ENCODE measurements at regions not wholly inside any gene's neighbourhood (a gene's known extent, or its start where the extent isn't known, plus 50 kb on each side); places are given as distances from the start of the nearest gene placed in this dataset.

- Histone ChIP-seq H3K4me3 (ENCODE audit: low read depth, low read length) (no peak overlapping the region), H2AFZ (no peak overlapping the region), H3K4me1 (no peaks in the 10 kb centered on the region), H3K4me2 (ENCODE audit: low read length) (no peak overlapping the region), H3K9me3 (ENCODE audit: control insufficient read depth, low read length) (no peaks in the 10 kb centered on the region), H3K9ac (no peak overlapping the region), H3K36me3 (ENCODE audit: control insufficient read depth, insufficient read depth, low read length) (no peaks in the 10 kb centered on the region), H3K27me3 (ENCODE audit: control insufficient read depth, insufficient read depth, low read length) (no peaks in the 10 kb centered on the region), H3K27ac (no peak overlapping the region), H3K79me2 (no peaks in the 10 kb centered on the region)
- no peak for TF ChIP-seq CTCF (IDR thresholded peaks at IDR 0.05)
Observed at GRCh38 chr12:73158341-73158740, 886.2 kb downstream of the TRHDE start.

GRCh38 chr12:73159954-73160353 lies 887.8 kb downstream of the TRHDE start:
- no peaks in the 10 kb centered on the region for H3K79me2 ChIP-seq
- no peaks in the 10 kb centered on the region for H3K27me3 ChIP-seq (ENCODE audit: control insufficient read depth, insufficient read depth, low read length)
- no peaks in the 10 kb centered on the region for H3K9me3 ChIP-seq (ENCODE audit: control insufficient read depth, low read length)
- H3K4me1 ChIP-seq = no peaks in the 10 kb centered on the region
- TF ChIP-seq CTCF (IDR thresholded peaks at IDR 0.05) = no peak
- no peak overlapping the region for H3K4me3 ChIP-seq (ENCODE audit: low read depth, low read length)
- H2AFZ ChIP-seq = no peak overlapping the region
- H3K27ac ChIP-seq = no peak overlapping the region
- no peaks in the 10 kb centered on the region for H3K36me3 ChIP-seq (ENCODE audit: control insufficient read depth, insufficient read depth, low read length)
- no peak overlapping the region for H3K9ac ChIP-seq
- H3K4me2 ChIP-seq (ENCODE audit: low read length) = no peak overlapping the region

GRCh38 chr12:73161970-73162369 lies 889.8 kb downstream of the TRHDE start:
- no peaks in the 10 kb centered on the region for H3K79me2 ChIP-seq

DNA sequence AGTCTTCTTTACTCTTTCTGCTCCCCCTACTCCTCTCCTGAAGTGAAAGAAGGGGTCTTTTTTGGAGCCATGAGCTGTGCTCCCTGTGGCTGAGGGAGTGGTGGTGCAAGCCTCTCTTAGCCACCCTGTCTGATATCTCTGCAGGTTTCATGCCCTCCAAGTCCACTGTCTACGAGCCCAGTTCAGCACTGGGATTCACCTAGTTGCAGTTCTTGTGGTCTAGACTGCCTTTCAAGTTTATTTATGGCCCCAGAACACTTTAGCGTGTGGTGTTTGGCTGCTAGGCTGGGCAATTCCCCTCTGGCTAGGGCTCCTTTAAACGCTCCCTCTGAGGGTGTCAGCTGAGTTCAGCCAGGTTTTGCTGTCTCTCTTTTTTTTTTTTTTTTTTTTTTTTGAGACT lies 908.6 kb downstream of the TRHDE start:
- Histone ChIP-seq H2AFZ (no peak overlapping the region), H3K79me2 (no peaks in the 10 kb centered on the region), H3K9ac (no peak overlapping the region), H3K27ac (no peak overlapping the region), H3K4me1 (no peaks in the 10 kb centered on the region), H3K36me3 (ENCODE audit: control insufficient read depth, insufficient read depth, low read length) (no peaks in the 10 kb centered on the region), H3K4me3 (ENCODE audit: low read depth, low read length) (no peak overlapping the region), H3K27me3 (ENCODE audit: control insufficient read depth, insufficient read depth, low read length) (no peaks in the 10 kb centered on the region), H3K4me2 (ENCODE audit: low read length) (no peak overlapping the region), H3K9me3 (ENCODE audit: control insufficient read depth, low read length) (no peaks in the 10 kb centered on the region)
- TF ChIP-seq CTCF (IDR thresholded peaks at IDR 0.05) = no peak

More at GRCh38 chr12:73161970-73162369, 889.8 kb downstream of the TRHDE start:
- Histone ChIP-seq H3K27me3 (ENCODE audit: control insufficient read depth, insufficient read depth, low read length) (no peaks in the 10 kb centered on the region), H3K9me3 (ENCODE audit: control insufficient read depth, low read length) (no peaks in the 10 kb centered on the region), H2AFZ (no peak overlapping the region), H3K36me3 (ENCODE audit: control insufficient read depth, insufficient read depth, low read length) (no peaks in the 10 kb centered on the region), H3K9ac (no peak overlapping the region), H3K4me2 (ENCODE audit: low read length) (no peak overlapping the region), H3K4me1 (no peaks in the 10 kb centered on the region), H3K4me3 (ENCODE audit: low read depth, low read length) (no peak overlapping the region), H3K27ac (no peak overlapping the region)
- TF ChIP-seq CTCF (IDR thresholded peaks at IDR 0.05) = no peak

DNA sequence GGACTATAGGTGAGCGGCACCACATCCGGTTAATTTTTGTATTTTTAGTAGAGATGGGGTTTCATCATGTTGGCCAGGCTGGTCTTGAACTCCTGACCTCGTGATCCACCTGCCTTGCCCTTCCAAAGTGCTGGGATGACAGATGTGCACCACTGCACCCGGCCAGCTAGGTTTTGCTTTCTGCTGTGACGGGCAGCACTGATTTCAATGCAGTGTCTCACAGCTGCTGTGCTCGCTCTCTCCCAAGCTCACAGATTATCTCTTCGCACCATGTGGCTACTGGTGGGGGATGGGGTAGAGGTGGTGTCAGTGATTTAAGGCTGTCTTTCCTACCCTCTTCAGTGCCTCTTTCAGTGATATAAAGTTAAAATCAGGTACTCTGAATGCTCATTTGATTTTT lies 909.1 kb downstream of the TRHDE start:
- Histone ChIP-seq H3K4me3 (ENCODE audit: low read depth, low read length) (no peak overlapping the region), H3K36me3 (ENCODE audit: control insufficient read depth, insufficient read depth, low read length) (no peaks in the 10 kb centered on the region), H3K27ac (no peak overlapping the region), H3K27me3 (ENCODE audit: control insufficient read depth, insufficient read depth, low read length) (no peaks in the 10 kb centered on the region), H2AFZ (no peak overlapping the region), H3K4me2 (ENCODE audit: low read length) (no peak overlapping the region), H3K9ac (no peak overlapping the region), H3K9me3 (ENCODE audit: control insufficient read depth, low read length) (no peaks in the 10 kb centered on the region), H3K4me1 (no peaks in the 10 kb centered on the region), H3K79me2 (no peaks in the 10 kb centered on the region)
- no peak for TF ChIP-seq CTCF (IDR thresholded peaks at IDR 0.05)
